HepG2 (cell line): ENCODE measurements at regions not wholly inside any gene's neighbourhood (a gene's known extent, or its start where the extent isn't known, plus 50 kb on each side); places are given as distances from the start of the nearest gene placed in this dataset.
A peak's percentile ranks its signal among the peaks of the same experiment; 100 is the strongest.

Experiments
- ATAC-seq: fragments of 200-7000 bp; cut with Tn5 transposase; 3 replicates; pipeline ENCODE4 v1.9.1; 2020; ENCODE audit warnings: mild to moderate bottlenecking, moderate library complexity
- BruUV-seq: library from RNA; stranded (reverse); fragments of 400-500 nt; replicated peaks from 2 replicates; lab custom pipeline; 2021; lab: Mats Ljungman, UMichigan
- CTCF ChIA-PET: fragments of 300-600 bp; formaldehyde crosslinking; extraction: SDS; loops from one replicate; lab custom pipeline; 2021; ENCODE audit warnings: low total read pairs, inconsistent platforms, low intra/inter-chr PET ratio; lab: Yijun Ruan, JAX
- POLR2A ChIA-PET: fragments of 350-600 bp; sonication (Branson Sonifier 250); formaldehyde crosslinking; loops from one replicate; lab custom pipeline; 2020; ENCODE audit warnings: antibody characterized with exemption, inconsistent platforms; lab: Yijun Ruan, JAX
- DNase-seq: peaks from one replicate; pipeline ENCODE4 v3.0.0-alpha.2; 2015; ENCODE audit warnings: low spot score
- FAIRE-seq: peaks from 3 replicates; lab custom pipeline; 2011; peaks lifted over from hg19 to GRCh38; lab: Jason Lieb, UNC
- H2AFZ ChIP-seq: one replicate; pipeline ENCODE4 v1.6.1; 2011; ENCODE audit warnings: low read length, inconsistent platforms
- H3K27ac ChIP-seq: fragments of 300-600 bp; 3 replicates; pipeline ENCODE4 v1.8.0; 2011; ENCODE audit warnings: mixed run types, mild to moderate bottlenecking, mixed read lengths, low read length, inconsistent platforms; ENCODE audit not compliant: insufficient read depth; ENCODE audit errors: extremely low read length
- H3K27me3 ChIP-seq, 2 experiments: fragments of 200-600 bp in 1 of 2; 2 replicates in 1 of 2; 3 replicates in 1 of 2; pipeline versions ENCODE4 v1.6.0 to v1.8.0; 2011; ENCODE audit warnings: low read length in 2 of 2, mild to moderate bottlenecking in 2 of 2, moderate library complexity in 2 of 2, inconsistent platforms in 1 of 2; ENCODE audit not compliant: insufficient read depth in 2 of 2, control insufficient read depth in 1 of 2
- H3K36me3 ChIP-seq, 2 experiments: fragments of 200-600 bp in 1 of 2; replicated peaks in 1 of 2; 2 replicates in 1 of 2; 3 replicates in 1 of 2; pipeline versions ENCODE4 v1.5.1 to v1.8.0; 2011; ENCODE audit warnings: low read length in 2 of 2, inconsistent platforms in 1 of 2; ENCODE audit not compliant: insufficient read depth in 2 of 2, control insufficient read depth in 1 of 2
- H3K4me1 ChIP-seq: 2 replicates; pipeline ENCODE4 v1.5.1; 2012; ENCODE audit warnings: low read length, inconsistent platforms; ENCODE audit not compliant: insufficient read depth
- H3K4me2 ChIP-seq: 2 replicates; pipeline ENCODE4 v1.6.0; 2011; ENCODE audit warnings: low read depth, low read length, inconsistent platforms
- H3K4me3 ChIP-seq, 3 experiments: fragments of 200-600 bp in 1 of 3; sonication (generic), shearing (Covaris generic) in 1 of 3; replicated peaks in 1 of 3; 2 replicates each; pipeline ENCODE4 v1.5.1; 2011 to 2016; ENCODE audit warnings: low read length in 3 of 3, inconsistent platforms in 2 of 3, low read depth in 2 of 3, mild to moderate bottlenecking in 2 of 3, control low read depth in 1 of 3, mixed read lengths in 1 of 3; ENCODE audit not compliant: insufficient read depth in 1 of 3
- H3K79me2 ChIP-seq: one replicate; pipeline ENCODE4 v1.6.1; 2011; ENCODE audit warnings: low read length, inconsistent platforms; ENCODE audit not compliant: insufficient read depth
- H3K9ac ChIP-seq: 2 replicates; pipeline ENCODE4 v1.6.0; 2011; ENCODE audit warnings: mild to moderate bottlenecking, low read depth, low read length, inconsistent platforms; ENCODE audit not compliant: insufficient read depth
- H3K9me3 ChIP-seq: 2 replicates; pipeline ENCODE4 v1.5.1; 2012; ENCODE audit warnings: mild to moderate bottlenecking, low read length
- H4K20me1 ChIP-seq: 2 replicates; pipeline ENCODE4 v1.6.0; 2011; ENCODE audit warnings: inconsistent platforms, mild to moderate bottlenecking, low read length, moderate library complexity; ENCODE audit not compliant: insufficient read depth
- GPN1 ChIP-seq: sonication (generic); formaldehyde crosslinking; IDR thresholded peaks from 2 replicates; pipeline ENCODE4 v1.5.1; 2020; ENCODE audit warnings: missing genetic modification reagents, borderline replicate concordance
- KDM5B ChIP-seq: sonication (generic); formaldehyde crosslinking; IDR thresholded peaks from 2 replicates; pipeline ENCODE4 v1.4.0; 2020; ENCODE audit warnings: missing genetic modification reagents, mild to moderate bottlenecking, borderline replicate concordance
- MXI1 ChIP-seq: IDR thresholded peaks from 3 replicates; pipeline ENCODE4 v1.6.1; 2012; ENCODE audit warnings: low read depth, low read length, inconsistent platforms, borderline replicate concordance
- PAF1 ChIP-seq: IDR thresholded peaks from 2 replicates; pipeline ENCODE4 v1.6.1; 2016; ENCODE audit warnings: missing genetic modification reagents, missing compliant biosample characterization
- POLR2A ChIP-seq, 2 experiments: IDR thresholded peaks; 2 replicates each; pipeline ENCODE4 v1.6.1; 2011; ENCODE audit warnings: low read depth in 2 of 2, low read length in 2 of 2, mild to moderate bottlenecking in 1 of 2, moderate library complexity in 1 of 2; ENCODE audit not compliant: insufficient read depth in 1 of 2
- RFX5 ChIP-seq: IDR thresholded peaks from 2 replicates; pipeline ENCODE4 v1.6.1; 2011; ENCODE audit warnings: low read depth, low read length, improper control_type of control experiment
- TOPORS ChIP-seq: sonication (generic); formaldehyde crosslinking; IDR thresholded peaks from 2 replicates; pipeline ENCODE4 v1.8.0; 2023; ENCODE audit warnings: mild to moderate bottlenecking, missing genetic modification reagents
- ZNF20 ChIP-seq: sonication (generic); formaldehyde crosslinking; IDR thresholded peaks from 2 replicates; pipeline ENCODE4 v1.4.0; 2020; ENCODE audit warnings: mild to moderate bottlenecking, moderate library complexity, missing genetic modification reagents
- ZNF282 ChIP-seq: fragments of 450-650 bp; IDR thresholded peaks from 2 replicates; pipeline ENCODE4 v1.6.1; 2018; ENCODE audit not compliant: partially characterized antibody
- ZNF720 ChIP-seq: sonication (generic); formaldehyde crosslinking; IDR thresholded peaks from 2 replicates; pipeline ENCODE4 v1.4.0; 2020; ENCODE audit warnings: missing genetic modification reagents
- WGBS: methylation state at CpG from one replicate; pipeline ENCODE4 v1.1.6; 2017; ENCODE audit warnings: low lambda C conversion rate; 5-methylcytosine and 5-hydroxymethylcytosine counted together
- in situ Hi-C: cut with HindIII; loops from 2 replicates; pipeline ENCODE4 v1.10.0; 2017; ENCODE audit warnings: low pct_unique_long_range_greater_than_20kb; ENCODE audit not compliant: extremely low pct_ligation_motif_present
- intact Hi-C: fragments of 100-400 bp; cut with micrococcal nuclease; formaldehyde crosslinking; loops from one replicate; pipeline ENCODE4 v1.10.0; 2022; ENCODE audit not compliant: unreplicated experiment

DNA sequence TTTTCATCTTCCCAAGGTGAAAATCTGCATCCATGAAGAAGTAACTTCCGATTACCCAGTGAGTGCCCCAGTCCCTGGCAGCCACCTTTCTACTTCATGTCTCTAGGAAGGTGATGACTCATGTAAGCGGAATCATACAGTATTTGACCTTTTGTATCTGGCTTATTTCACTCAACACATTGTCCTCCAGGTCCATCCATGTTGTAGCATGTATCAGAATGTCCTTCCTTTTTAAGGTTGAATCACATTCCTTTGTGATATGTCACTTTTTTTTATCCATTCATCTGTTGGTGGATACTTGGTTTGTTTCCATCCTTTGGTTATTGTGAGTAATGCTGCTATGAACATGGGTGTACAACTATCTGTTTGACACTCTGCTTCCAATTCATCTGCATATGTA lies 176.3 kb upstream of the CDYL start:
- Histone ChIP-seq H3K4me3 (no peak overlapping the region), H3K36me3 (no peaks in the 10 kb centered on the region), H3K79me2 (no peaks in the 10 kb centered on the region), H3K27me3 (peaks cover 0 to 31% of the 10 kb centered on the region in 2 experiments; a peak in 2 of 5 replicates), H4K20me1 (no peaks in the 10 kb centered on the region), H3K9ac (no peak overlapping the region), H3K4me2 (no peak overlapping the region), H3K4me1 (no peaks in the 10 kb centered on the region), H3K9me3 (no peaks in the 10 kb centered on the region), H3K27ac (no peak overlapping the region), H2AFZ (no peak overlapping the region)
- intact Hi-C loops (no loop called here), in situ Hi-C loops (no loop called here)
- no TSS peak for BruUV-seq
- ChIA-PET POLR2A (no interaction called here), CTCF (no interaction called here)
- WGBS, result 41% methylated on average over 2 of the region's 2 CpGs
- FAIRE-seq (no peak), DNase-seq (peak; percentile 28), ATAC-seq (no peak)
- TF ChIP-seq GPN1 (CRISPR knock-in tag) (no peak), KDM5B (CRISPR knock-in tag) (no peak), PAF1 (no peak), TOPORS (CRISPR knock-in tag) (no peak), RFX5 (no peak), ZNF720 (CRISPR knock-in tag) (no peak), POLR2A (IDR thresholded peaks at IDR 0.05; ENCODE audit: insufficient read depth in 1 of 2, low read depth in 2 of 2, low read length in 2 of 2) (no peak), ZNF20 (CRISPR knock-in tag) (no peak), ZNF282 (no peak)

DNA sequence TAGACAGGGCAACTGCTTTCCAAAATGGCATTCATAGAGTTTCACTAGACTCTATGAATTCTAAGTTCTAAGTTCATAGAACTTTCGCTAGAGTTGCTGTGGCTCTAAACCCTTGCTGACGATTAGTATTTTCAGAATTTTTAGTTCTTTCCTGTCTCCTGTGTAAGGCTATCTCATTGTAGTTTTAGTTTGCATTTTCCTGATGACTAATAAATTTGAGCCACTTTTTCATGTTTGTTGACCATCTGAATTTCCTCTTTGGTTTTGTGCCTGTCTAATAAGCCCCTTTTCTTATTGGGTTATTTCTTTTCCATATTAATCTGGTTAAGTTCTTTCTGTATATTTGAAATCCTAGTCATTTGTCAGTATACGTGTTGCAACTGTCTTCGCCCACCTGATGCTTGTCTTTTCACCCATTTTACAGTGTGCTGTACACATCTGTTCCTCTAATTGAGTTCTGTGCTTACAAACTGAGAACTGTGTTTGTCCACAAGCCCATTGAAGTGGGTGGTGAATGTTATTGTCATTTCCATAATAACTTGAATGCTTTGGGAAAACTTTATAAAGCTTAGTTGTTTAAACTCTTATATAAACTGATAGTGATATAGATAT lies 177.7 kb upstream of the CDYL start:
- H2AFZ ChIP-seq, result no peak overlapping the region
- H3K4me1 ChIP-seq, result no peaks in the 10 kb centered on the region
- 14% methylated on average over 4 of the region's 4 CpGs for WGBS
- intact Hi-C loops, result no loop called here
- H3K4me2 ChIP-seq, result no peak overlapping the region
- no peak overlapping the region for H3K4me3 ChIP-seq
- no TSS peak for BruUV-seq
- H3K9me3 ChIP-seq, result no peaks in the 10 kb centered on the region
- POLR2A ChIA-PET, result no interaction called here
- CTCF ChIA-PET, result no interaction called here
- no peak for ATAC-seq
- in situ Hi-C loops, result no loop called here
- TF ChIP-seq MXI1, result no peak
- H3K9ac ChIP-seq, result no peak overlapping the region
- no peak overlapping the region for H3K27ac ChIP-seq
- H3K79me2 ChIP-seq, result no peaks in the 10 kb centered on the region
- no peak for FAIRE-seq
- H4K20me1 ChIP-seq, result no peaks in the 10 kb centered on the region
- no peaks in the 10 kb centered on the region for H3K36me3 ChIP-seq
- no peak for DNase-seq
- H3K27me3 ChIP-seq, result peaks cover 0 to 29% of the 10 kb centered on the region in 2 experiments; a peak in 2 of 5 replicates
